Vagina (tissue), 2 donors: ENCODE measurements at regions not wholly inside any gene's neighbourhood (a gene's known extent, or its start where the extent isn't known, plus 50 kb on each side); places are given as distances from the start of the nearest gene placed in this dataset.
A peak's percentile ranks its signal among the peaks of the same experiment; 100 is the strongest.

ENCODE experiments used
- DNase-seq, 2 donors: peaks; one replicate each; pipeline ENCODE4 v3.0.0-alpha.2; 2017; ENCODE audit errors: extremely low spot score in 2 of 2
- H3K27ac ChIP-seq: fragments of 200-600 bp; sonication (generic); one replicate; pipeline ENCODE4 v1.5.1; 2019
- H3K27me3 ChIP-seq: fragments of 200-600 bp; sonication (generic); one replicate; pipeline ENCODE4 v1.5.1; 2019
- H3K36me3 ChIP-seq, 2 donors: fragments of 200-600 bp; sonication (generic); one replicate each; pipeline ENCODE4 v1.5.1; 2017 to 2019
- H3K4me1 ChIP-seq: fragments of 200-600 bp; sonication (generic); one replicate; pipeline ENCODE4 v1.5.1; 2019
- H3K4me3 ChIP-seq, 2 donors: fragments of 200-600 bp; sonication (generic); 1 replicate in 1 of 2; 2 replicates in 1 of 2; pipeline ENCODE4 v1.5.1; 2016 to 2019
- H3K9me3 ChIP-seq: fragments of 200-600 bp; sonication (generic); one replicate; pipeline ENCODE4 v1.5.1; 2019
- CTCF ChIP-seq, 3 experiments: fragments of 450-650 bp in 2 of 3; fragments of 200-600 bp in 1 of 3; sonication (generic) in 1 of 3; IDR thresholded peaks; one replicate each; pipeline ENCODE4 v1.5.1; 2017 to 2019; ENCODE audit warnings: antibody characterized with exemption in 3 of 3, mild to moderate bottlenecking in 2 of 3, moderate library complexity in 2 of 3
- POLR2A ChIP-seq, 2 donors: fragments of 450-650 bp; IDR thresholded peaks; one replicate each; pipeline ENCODE4 v1.6.1; 2017; ENCODE audit warnings: antibody characterized with exemption in 2 of 2, mild to moderate bottlenecking in 2 of 2, moderate library complexity in 2 of 2
- POLR2AphosphoS5 ChIP-seq, 2 donors: sonication (generic); formaldehyde crosslinking; IDR thresholded peaks; one replicate each; pipeline ENCODE4 v1.9.0; 2017; ENCODE audit warnings: antibody characterized with exemption in 2 of 2, mild to moderate bottlenecking in 2 of 2, low read depth in 1 of 2; ENCODE audit not compliant: insufficient read depth in 1 of 2
- intact Hi-C: fragments of 100-400 bp; cut with DNase I; formaldehyde crosslinking; loops from one replicate; pipeline ENCODE4 v1.15.1; 2023

GRCh38 chr14:85731186-85731585 lies 201.2 kb downstream of the FLRT2 start:
- intact Hi-C loops, result no loop called here
- Histone ChIP-seq H3K4me1 (no peaks in the 10 kb centered on the region), H3K9me3 (no peaks in the 10 kb centered on the region), H3K27ac (no peak overlapping the region), H3K27me3 (no peaks in the 10 kb centered on the region), H3K4me3 (no peak overlapping the region), H3K36me3 (no peaks in the 10 kb centered on the region)
- no peak for TF ChIP-seq POLR2A (IDR thresholded peaks at IDR 0.05)
- TF ChIP-seq POLR2AphosphoS5 (IDR thresholded peaks at IDR 0.05; ENCODE audit: insufficient read depth in 1 of 2, low read depth in 1 of 2), result peak in 1 of 2 donors; percentile 12
- TF ChIP-seq CTCF (IDR thresholded peaks at IDR 0.05), result no peak
- DNase-seq, result no peak

GRCh38 chr14:85728476-85729065 lies 198.6 kb downstream of the FLRT2 start:
- no peaks in the 10 kb centered on the region for H3K4me1 ChIP-seq
- no peaks in the 10 kb centered on the region for H3K9me3 ChIP-seq
- H3K27ac ChIP-seq, result no peak overlapping the region
- no peak overlapping the region for H3K4me3 ChIP-seq
- TF ChIP-seq POLR2AphosphoS5 (IDR thresholded peaks at IDR 0.05; ENCODE audit: insufficient read depth in 1 of 2, low read depth in 1 of 2) (no peak), CTCF (IDR thresholded peaks at IDR 0.05) (no peak), POLR2A (IDR thresholded peaks at IDR 0.05) (no peak)
- no peaks in the 10 kb centered on the region for H3K36me3 ChIP-seq
- DNase-seq, result no peak
- no peaks in the 10 kb centered on the region for H3K27me3 ChIP-seq
- intact Hi-C loops, result no loop called here

GRCh38 chr14:85714069-85714468 lies 184.1 kb downstream of the FLRT2 start:
- Histone ChIP-seq H3K27me3 (no peaks in the 10 kb centered on the region), H3K27ac (no peak overlapping the region), H3K4me1 (no peaks in the 10 kb centered on the region), H3K4me3 (no peak overlapping the region), H3K36me3 (no peaks in the 10 kb centered on the region), H3K9me3 (no peaks in the 10 kb centered on the region)
- intact Hi-C loops, result no loop called here
- no peak for DNase-seq
- TF ChIP-seq POLR2A (IDR thresholded peaks at IDR 0.05) (no peak), CTCF (IDR thresholded peaks at IDR 0.05) (no peak), POLR2AphosphoS5 (IDR thresholded peaks at IDR 0.05; ENCODE audit: insufficient read depth in 1 of 2, low read depth in 1 of 2) (no peak)

GRCh38 chr14:85711620-85712019 lies 181.7 kb downstream of the FLRT2 start:
- no peak overlapping the region for H3K4me3 ChIP-seq
- H3K27me3 ChIP-seq, result no peaks in the 10 kb centered on the region
- TF ChIP-seq POLR2A (IDR thresholded peaks at IDR 0.05) (no peak), CTCF (IDR thresholded peaks at IDR 0.05) (no peak), POLR2AphosphoS5 (IDR thresholded peaks at IDR 0.05; ENCODE audit: insufficient read depth in 1 of 2, low read depth in 1 of 2) (no peak)
- no peak overlapping the region for H3K27ac ChIP-seq
- H3K9me3 ChIP-seq, result no peaks in the 10 kb centered on the region
- intact Hi-C loops, result no loop called here
- no peaks in the 10 kb centered on the region for H3K4me1 ChIP-seq
- H3K36me3 ChIP-seq, result no peaks in the 10 kb centered on the region
- DNase-seq, result no peak
